ENCODE measurements at regions not wholly inside any gene's neighbourhood (a gene's known extent, or its start where the extent isn't known, plus 50 kb on each side); places are given as distances from the start of the nearest gene placed in this dataset.

GRCh38 chr5:147068998-147069397 is 165.8 kb upstream of the STK32A start:
- Histone ChIP-seq H3K27me3 (no peaks in the 10 kb centered on the region), H3K27ac (no peak overlapping the region), H3K36me3 (no peaks in the 10 kb centered on the region), H3K4me3 (no peak overlapping the region), H3K4me1 (no peaks in the 10 kb centered on the region), H3K9me3 (no peaks in the 10 kb centered on the region)
- TF ChIP-seq CTCF (IDR thresholded peaks at IDR 0.05): no peak
- ATAC-seq (no peak), DNase-seq (no peak)
- intact Hi-C loops (cut with DNase I): no loop called here

- no peaks in the 10 kb centered on the region for H3K36me3 ChIP-seq
- no peak overlapping the region for H3K27ac ChIP-seq
- no peak for TF ChIP-seq CTCF (IDR thresholded peaks at IDR 0.05)
- no peak overlapping the region for H3K4me3 ChIP-seq
- ATAC-seq: no peak
- H3K9me3 ChIP-seq: no peaks in the 10 kb centered on the region
- intact Hi-C loops (cut with DNase I): no loop called here
- DNase-seq: no peak
- no peaks in the 10 kb centered on the region for H3K27me3 ChIP-seq
- no peaks in the 10 kb centered on the region for H3K4me1 ChIP-seq
Measured at GRCh38 chr5:147072622-147073021, 162.2 kb upstream of the STK32A start.

- no peaks in the 10 kb centered on the region for H3K4me1 ChIP-seq
- H3K27me3 ChIP-seq: no peaks in the 10 kb centered on the region
- TF ChIP-seq CTCF (IDR thresholded peaks at IDR 0.05): no peak
- no peak for DNase-seq
- H3K4me3 ChIP-seq: no peak overlapping the region
- intact Hi-C loops (cut with DNase I): no loop called here
- no peak overlapping the region for H3K27ac ChIP-seq
- H3K36me3 ChIP-seq: no peaks in the 10 kb centered on the region
- peak; percentile 69 for ATAC-seq
- H3K9me3 ChIP-seq: no peaks in the 10 kb centered on the region
Measured at GRCh38 chr5:147073098-147073497, 161.7 kb upstream of the STK32A start.

DNA sequence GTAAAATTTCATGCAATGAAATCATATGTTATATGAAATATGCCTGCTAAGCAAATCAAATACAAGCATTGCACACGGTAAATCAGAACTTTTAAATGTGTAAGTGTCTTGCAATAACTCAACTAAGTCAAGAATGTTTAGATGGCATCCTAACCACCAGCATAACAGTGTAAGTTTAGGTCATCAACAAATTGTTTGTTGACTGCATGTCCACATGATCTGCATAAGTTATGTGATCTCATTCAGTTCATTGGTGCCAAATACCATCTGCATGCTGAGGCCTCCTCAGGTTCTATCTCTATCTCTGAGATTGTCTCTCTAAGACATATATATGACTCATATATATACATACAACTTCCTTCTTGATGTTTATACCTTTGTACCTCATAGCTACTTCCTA is 159.6 kb upstream of the STK32A start:
- H3K27me3 ChIP-seq: no peaks in the 10 kb centered on the region
- no peak for ATAC-seq
- H3K27ac ChIP-seq: no peak overlapping the region
- H3K4me1 ChIP-seq: no peaks in the 10 kb centered on the region
- no peaks in the 10 kb centered on the region for H3K36me3 ChIP-seq
- H3K9me3 ChIP-seq: no peaks in the 10 kb centered on the region
- intact Hi-C loops (cut with DNase I): no loop called here
- DNase-seq: no peak
- no peak for TF ChIP-seq CTCF (IDR thresholded peaks at IDR 0.05)
- H3K4me3 ChIP-seq: no peak overlapping the region

GRCh38 chr5:147080391-147080790 is 154.4 kb upstream of the STK32A start:
- Histone ChIP-seq H3K36me3 (no peaks in the 10 kb centered on the region), H3K4me1 (no peaks in the 10 kb centered on the region), H3K27ac (no peak overlapping the region), H3K4me3 (no peak overlapping the region), H3K27me3 (no peaks in the 10 kb centered on the region), H3K9me3 (no peaks in the 10 kb centered on the region)
- TF ChIP-seq CTCF (IDR thresholded peaks at IDR 0.05): no peak
- DNase-seq: no peak
- no peak for ATAC-seq
- intact Hi-C loops (cut with DNase I): no loop called here

DNA sequence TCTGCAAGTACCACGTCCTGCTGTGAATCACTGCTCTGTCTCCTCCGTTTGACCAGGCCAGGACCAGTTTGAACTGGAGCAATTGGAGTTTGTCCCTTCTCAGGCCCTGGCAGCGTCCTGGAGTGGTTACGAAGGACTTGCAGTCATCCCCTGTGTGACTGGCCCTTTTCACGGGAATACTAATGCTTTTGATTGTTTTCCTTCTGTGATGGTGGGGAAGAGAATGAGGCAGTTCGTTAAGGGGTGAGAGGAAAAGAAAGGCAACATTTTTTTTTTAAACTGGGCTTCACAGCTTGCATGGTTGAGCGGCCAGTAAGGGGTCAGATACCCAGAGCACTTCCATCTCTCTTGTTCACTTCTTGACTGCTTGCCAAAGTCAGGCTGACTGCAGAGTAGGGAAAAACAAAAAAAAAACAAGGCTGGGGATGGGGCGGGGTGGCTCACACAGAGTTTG is 153.5 kb upstream of the STK32A start:
- Histone ChIP-seq H3K4me1 (no peaks in the 10 kb centered on the region), H3K36me3 (no peaks in the 10 kb centered on the region), H3K4me3 (no peak overlapping the region), H3K9me3 (no peaks in the 10 kb centered on the region), H3K27me3 (no peaks in the 10 kb centered on the region), H3K27ac (no peak overlapping the region)
- intact Hi-C loops (cut with DNase I): no loop called here
- TF ChIP-seq CTCF (IDR thresholded peaks at IDR 0.05): no peak
- ATAC-seq (no peak), DNase-seq (no peak)

All from upper lobe of right lung (tissue), 1 donor.